Fibroblast of pulmonary artery (primary cell): ENCODE measurements at regions not wholly inside any gene's neighbourhood (a gene's known extent, or its start where the extent isn't known, plus 50 kb on each side); places are given as distances from the start of the nearest gene placed in this dataset.
A peak's percentile ranks its signal among the peaks of the same experiment; 100 is the strongest.
"Not testable (repeated sequence)": the region's sequence is repeated elsewhere in the genome, so short reads cannot be mapped to it uniquely, and the experiment has no call there.

Source experiments
- DNase-seq: peaks from one replicate; pipeline ENCODE4 v3.0.0-alpha.2; 2010; ENCODE audit warnings: low read depth
- H3K4me3 ChIP-seq: replicated peaks from 2 replicates; pipeline ENCODE4 v1.5.1; 2011; ENCODE audit warnings: low read depth, mild to moderate bottlenecking, control low read depth, low read length, moderate library complexity
- CTCF ChIP-seq: IDR thresholded peaks from 2 replicates; pipeline ENCODE4 v1.5.1; 2011; ENCODE audit warnings: mild to moderate bottlenecking, control low read depth, low read length, inconsistent platforms; ENCODE audit errors: missing control alignments

GRCh38 chr6:101150226-101150625, 243.3 kb upstream of the GRIK2 start:
- no peak overlapping the region for H3K4me3 ChIP-seq
- no peak for TF ChIP-seq CTCF

GRCh38 chr6:101157638-101158037, 235.9 kb upstream of the GRIK2 start:
- not testable (repeated sequence) for H3K4me3 ChIP-seq, DNase-seq

More at GRCh38 chr6:101150226-101150625, 243.3 kb upstream of the GRIK2 start:
- DNase-seq, result no peak

- DNase-seq, result peak; percentile 2
- no peak for TF ChIP-seq CTCF
Observed at GRCh38 chr6:101163611-101164010, 229.9 kb upstream of the GRIK2 start.

GRCh38 chr6:101167638-101168037, 225.9 kb upstream of the GRIK2 start:
- TF ChIP-seq CTCF, result no peak
- no peak overlapping the region for H3K4me3 ChIP-seq

More at GRCh38 chr6:101163611-101164010, 229.9 kb upstream of the GRIK2 start:
- H3K4me3 ChIP-seq, result no peak overlapping the region

GRCh38 chr6:101171049-101171448, 222.5 kb upstream of the GRIK2 start:
- not testable (repeated sequence) for H3K4me3 ChIP-seq, DNase-seq

More at GRCh38 chr6:101167638-101168037, 225.9 kb upstream of the GRIK2 start:
- DNase-seq, result no peak

GRCh38 chr6:101178748-101179147, 214.8 kb upstream of the GRIK2 start:
- peak; percentile 7 for DNase-seq
- TF ChIP-seq CTCF, result no peak
- no peak overlapping the region for H3K4me3 ChIP-seq

- no peak for TF ChIP-seq CTCF
- H3K4me3 ChIP-seq, result no peak overlapping the region
- no peak for DNase-seq
Observed at GRCh38 chr6:101181006-101181405, 212.5 kb upstream of the GRIK2 start.

GRCh38 chr6:101188285-101188798, 205.2 kb upstream of the GRIK2 start:
- H3K4me3 ChIP-seq, DNase-seq: not testable (repeated sequence)

GRCh38 chr6:101195588-101195987, 197.9 kb upstream of the GRIK2 start:
- peak; percentile 68 for DNase-seq
- no peak for TF ChIP-seq CTCF
- no peak overlapping the region for H3K4me3 ChIP-seq
